Activated naive CD4-positive, alpha-beta T cell treated with anti-CD3 and anti-CD28 coated beads for 36 hours (primary cell): ENCODE measurements at regions not wholly inside any gene's neighbourhood (a gene's known extent, or its start where the extent isn't known, plus 50 kb on each side); places are given as distances from the start of the nearest gene placed in this dataset.

Source experiments
- CTCF ChIA-PET: fragments of 350-600 bp; sonication (Branson Sonifier 250); formaldehyde crosslinking; loops from one replicate; lab custom pipeline; 2021; ENCODE audit warnings: antibody characterized with exemption; lab: Charles Lee
- DNase-seq: peaks from one replicate; pipeline ENCODE4 v3.0.0-alpha.2; 2020
- H3K27ac Mint-ChIP-seq: one replicate; pipeline ENCODE4 v1.8.0; 2021; ENCODE audit warnings: mild to moderate bottlenecking, mixed read lengths
- H3K27me3 Mint-ChIP-seq: one replicate; pipeline ENCODE4 v1.8.0; 2021; ENCODE audit warnings: low read depth, mixed read lengths
- H3K36me3 Mint-ChIP-seq: one replicate; pipeline ENCODE4 v1.8.0; 2021; ENCODE audit warnings: low read depth, mixed read lengths
- H3K4me1 Mint-ChIP-seq: one replicate; pipeline ENCODE4 v1.8.0; 2021; ENCODE audit warnings: low read depth, mixed read lengths
- H3K4me3 Mint-ChIP-seq: one replicate; pipeline ENCODE4 v1.8.0; 2021; ENCODE audit warnings: mild to moderate bottlenecking, moderate library complexity, mixed read lengths
- H3K9me3 Mint-ChIP-seq: one replicate; pipeline ENCODE4 v1.8.0; 2021; ENCODE audit warnings: mixed read lengths
- intact Hi-C: fragments of 100-400 bp; cut with micrococcal nuclease; formaldehyde crosslinking; loops from one replicate; pipeline ENCODE4 v1.15.1; 2023

DNA sequence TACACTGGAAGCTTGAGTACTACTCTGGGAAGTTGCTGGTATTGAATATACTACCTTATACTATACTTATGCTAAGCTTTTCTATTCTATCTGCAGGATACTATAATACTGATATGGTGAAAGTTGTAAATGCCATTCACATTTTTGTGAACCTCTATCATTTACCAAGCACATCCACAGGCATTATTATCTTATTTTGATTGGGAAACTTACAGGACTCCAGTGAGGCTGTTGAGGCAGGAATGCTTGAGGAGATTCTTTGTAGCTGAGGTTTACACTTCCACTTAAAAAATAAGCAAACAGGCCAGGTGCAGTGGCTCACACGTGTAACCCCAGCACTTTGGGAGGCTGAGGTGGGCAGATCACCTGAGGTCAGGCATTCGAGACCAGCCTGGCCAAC is 442.9 kb downstream of the QKI start:
- CTCF ChIA-PET: no interaction called here
- H3K4me3 Mint-ChIP-seq: no peak overlapping the region

GRCh38 chr6:163850874-163851273 is 436.4 kb downstream of the QKI start:
- intact Hi-C loops: no loop called here
- H3K4me3 Mint-ChIP-seq: no peak overlapping the region
- no peaks in the 10 kb centered on the region for H3K4me1 Mint-ChIP-seq
- CTCF ChIA-PET: no interaction called here
- DNase-seq: no peak
- H3K27ac Mint-ChIP-seq: no peak overlapping the region
- H3K27me3 Mint-ChIP-seq: peaks cover 6% of the 10 kb centered on the region
- H3K36me3 Mint-ChIP-seq: no peaks in the 10 kb centered on the region
- H3K9me3 Mint-ChIP-seq: peaks cover 17% of the 10 kb centered on the region

More for the DNA sequence above, 442.9 kb downstream of the QKI start:
- intact Hi-C loops: no loop called here
- no peak for DNase-seq
- no peaks in the 10 kb centered on the region for H3K36me3 Mint-ChIP-seq
- H3K27me3 Mint-ChIP-seq: peaks cover 20% of the 10 kb centered on the region
- no peak overlapping the region for H3K27ac Mint-ChIP-seq
- H3K9me3 Mint-ChIP-seq: no peaks in the 10 kb centered on the region
- H3K4me1 Mint-ChIP-seq: no peaks in the 10 kb centered on the region

DNA sequence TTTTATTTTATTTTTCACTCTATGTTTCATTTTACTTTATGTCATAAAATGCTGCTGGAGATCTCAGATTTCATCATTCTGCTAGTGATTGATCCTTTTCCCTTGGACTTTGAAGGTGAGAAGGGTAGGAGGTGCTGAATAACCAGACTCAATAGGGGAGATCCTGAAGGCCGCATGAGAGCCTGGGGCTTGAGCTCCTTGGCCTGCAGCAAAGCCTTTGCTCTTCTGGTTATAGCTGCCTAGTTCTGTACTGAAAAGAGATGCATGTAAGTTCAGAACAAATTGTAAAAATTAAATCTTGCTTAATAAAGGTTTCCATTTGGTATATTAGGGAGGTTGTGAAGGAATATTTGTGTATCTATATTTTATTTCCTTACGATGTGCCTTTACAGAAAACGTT is 430.2 kb downstream of the QKI start:
- H3K9me3 Mint-ChIP-seq: peaks cover 20% of the 10 kb centered on the region
- intact Hi-C loops: no loop called here
- no peaks in the 10 kb centered on the region for H3K36me3 Mint-ChIP-seq
- no peak overlapping the region for H3K4me3 Mint-ChIP-seq
- CTCF ChIA-PET: no interaction called here
- H3K27me3 Mint-ChIP-seq: no peaks in the 10 kb centered on the region
- no peak for DNase-seq
- H3K4me1 Mint-ChIP-seq: no peaks in the 10 kb centered on the region
- no peak overlapping the region for H3K27ac Mint-ChIP-seq

DNA sequence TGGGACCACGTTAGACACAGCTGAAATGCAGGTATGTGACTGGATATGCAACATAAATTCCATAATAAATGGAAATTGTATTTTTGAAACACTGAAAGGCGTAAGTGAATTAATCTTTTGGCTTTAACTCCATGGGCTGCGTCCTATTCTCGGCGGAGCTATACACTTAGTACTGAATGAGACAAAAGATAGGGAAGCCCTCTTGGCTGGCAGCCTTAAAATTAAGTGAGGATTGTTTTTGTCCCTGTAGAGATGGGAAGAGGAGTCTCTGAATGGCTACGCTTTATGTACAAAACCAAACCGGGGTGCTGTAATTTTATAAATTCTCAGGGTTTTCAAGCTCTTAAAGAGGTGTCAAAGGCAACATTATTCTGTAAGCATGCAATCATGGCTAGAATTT is 429.8 kb downstream of the QKI start:
- CTCF ChIA-PET: no interaction called here
- Mint-ChIP-seq H3K4me3 (no peak overlapping the region), H3K27ac (no peak overlapping the region), H3K36me3 (no peaks in the 10 kb centered on the region), H3K4me1 (no peaks in the 10 kb centered on the region), H3K9me3 (peaks cover 17% of the 10 kb centered on the region), H3K27me3 (no peaks in the 10 kb centered on the region)
- DNase-seq: no peak
- intact Hi-C loops: no loop called here

- H3K9me3 Mint-ChIP-seq: peaks cover 15% of the 10 kb centered on the region
- no peak overlapping the region for H3K4me3 Mint-ChIP-seq
- no peaks in the 10 kb centered on the region for H3K4me1 Mint-ChIP-seq
- no peaks in the 10 kb centered on the region for H3K27me3 Mint-ChIP-seq
- H3K27ac Mint-ChIP-seq: no peak overlapping the region
- no peak for DNase-seq
- intact Hi-C loops: no loop called here
- CTCF ChIA-PET: no interaction called here
- H3K36me3 Mint-ChIP-seq: no peaks in the 10 kb centered on the region
Measured at GRCh38 chr6:163843218-163843617, 428.7 kb downstream of the QKI start.

- H3K4me1 Mint-ChIP-seq: no peaks in the 10 kb centered on the region
- CTCF ChIA-PET: no interaction called here
- intact Hi-C loops: no loop called here
Measured at GRCh38 chr6:163842467-163842866, 427.9 kb downstream of the QKI start.

DNA sequence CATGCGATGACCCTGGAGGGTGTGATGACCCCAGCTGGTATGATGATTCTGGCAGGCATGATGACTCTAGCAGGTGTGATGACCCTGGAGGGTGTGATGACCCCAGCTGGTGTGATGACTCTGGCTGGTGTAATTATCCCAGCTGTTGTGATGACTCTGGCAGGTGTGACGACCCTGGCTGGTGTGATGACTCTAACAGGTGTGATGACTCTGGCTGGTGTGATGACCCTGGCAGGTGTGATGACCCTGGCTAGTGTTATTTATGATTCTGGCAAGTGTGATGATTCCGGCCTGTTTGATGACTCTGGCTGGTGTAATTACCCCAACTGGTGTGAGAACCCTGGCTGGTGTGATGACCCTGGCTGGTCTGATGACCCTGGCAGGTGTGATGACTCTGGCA is 427.2 kb downstream of the QKI start:
- no peaks in the 10 kb centered on the region for H3K36me3 Mint-ChIP-seq
- H3K27ac Mint-ChIP-seq: no peak overlapping the region
- H3K27me3 Mint-ChIP-seq: peaks cover 4% of the 10 kb centered on the region
- intact Hi-C loops: no loop called here
- H3K4me3 Mint-ChIP-seq: no peak overlapping the region
- CTCF ChIA-PET: no interaction called here
- DNase-seq: no peak
- H3K4me1 Mint-ChIP-seq: no peaks in the 10 kb centered on the region
- peaks cover 15% of the 10 kb centered on the region for H3K9me3 Mint-ChIP-seq

More at GRCh38 chr6:163842467-163842866, 427.9 kb downstream of the QKI start:
- DNase-seq: no peak
- Mint-ChIP-seq H3K9me3 (peaks cover 15% of the 10 kb centered on the region), H3K4me3 (no peak overlapping the region), H3K27ac (no peak overlapping the region), H3K36me3 (no peaks in the 10 kb centered on the region), H3K27me3 (no peaks in the 10 kb centered on the region)

- CTCF ChIA-PET: no interaction called here
- H3K4me1 Mint-ChIP-seq: no peaks in the 10 kb centered on the region
Measured at GRCh38 chr6:163841326-163841725, 426.8 kb downstream of the QKI start.

GRCh38 chr6:163840880-163841279 is 426.4 kb downstream of the QKI start:
- CTCF ChIA-PET: no interaction called here
- no peaks in the 10 kb centered on the region for H3K36me3 Mint-ChIP-seq
- H3K27me3 Mint-ChIP-seq: peaks cover 10% of the 10 kb centered on the region
- intact Hi-C loops: no loop called here
- no peak for DNase-seq
- no peak overlapping the region for H3K4me3 Mint-ChIP-seq
- no peaks in the 10 kb centered on the region for H3K4me1 Mint-ChIP-seq
- H3K9me3 Mint-ChIP-seq: peaks cover 15% of the 10 kb centered on the region
- no peak overlapping the region for H3K27ac Mint-ChIP-seq

More at GRCh38 chr6:163841326-163841725, 426.8 kb downstream of the QKI start:
- Mint-ChIP-seq H3K36me3 (no peaks in the 10 kb centered on the region), H3K4me3 (no peak overlapping the region), H3K27me3 (peaks cover 8% of the 10 kb centered on the region), H3K27ac (no peak overlapping the region), H3K9me3 (peaks cover 15% of the 10 kb centered on the region)
- DNase-seq: no peak
- intact Hi-C loops: no loop called here

GRCh38 chr6:163839296-163839695 is 424.8 kb downstream of the QKI start:
- CTCF ChIA-PET: no interaction called here
- Mint-ChIP-seq H3K27ac (no peak overlapping the region), H3K4me1 (no peaks in the 10 kb centered on the region), H3K36me3 (no peaks in the 10 kb centered on the region), H3K9me3 (peaks cover 15% of the 10 kb centered on the region), H3K4me3 (no peak overlapping the region), H3K27me3 (peaks cover 15% of the 10 kb centered on the region)
- intact Hi-C loops: no loop called here
- no peak for DNase-seq

- H3K27ac Mint-ChIP-seq: no peak overlapping the region
- CTCF ChIA-PET: no interaction called here
- intact Hi-C loops: no loop called here
- H3K36me3 Mint-ChIP-seq: no peaks in the 10 kb centered on the region
- H3K4me3 Mint-ChIP-seq: no peak overlapping the region
- H3K27me3 Mint-ChIP-seq: peaks cover 15% of the 10 kb centered on the region
- H3K4me1 Mint-ChIP-seq: no peaks in the 10 kb centered on the region
- H3K9me3 Mint-ChIP-seq: peaks cover 12% of the 10 kb centered on the region
- no peak for DNase-seq
Measured at GRCh38 chr6:163837691-163838431, 423.3 kb downstream of the QKI start.

- H3K36me3 Mint-ChIP-seq: no peaks in the 10 kb centered on the region
- CTCF ChIA-PET: no interaction called here
- peaks cover 9% of the 10 kb centered on the region for H3K9me3 Mint-ChIP-seq
- intact Hi-C loops: no loop called here
- H3K27ac Mint-ChIP-seq: no peak overlapping the region
- no peak overlapping the region for H3K4me3 Mint-ChIP-seq
- DNase-seq: no peak
- H3K4me1 Mint-ChIP-seq: no peaks in the 10 kb centered on the region
- H3K27me3 Mint-ChIP-seq: peaks cover 15% of the 10 kb centered on the region
Measured at GRCh38 chr6:163836876-163837690, 422.6 kb downstream of the QKI start.
